K562 (cell line): ENCODE measurements at regions not wholly inside any gene's neighbourhood (a gene's known extent, or its start where the extent isn't known, plus 50 kb on each side); places are given as distances from the start of the nearest gene placed in this dataset.
A peak's percentile ranks its signal among the peaks of the same experiment; 100 is the strongest.

Source experiments
- ATAC-seq: fragments of 200-7000 bp; cut with Tn5 transposase; 3 replicates; pipeline ENCODE4 v1.9.1; 2020; ENCODE audit warnings: moderate library complexity
- BruUV-seq: library from RNA; stranded (reverse); fragments of 400-500 nt; replicated peaks from 2 replicates; lab custom pipeline; 2021; lab: Mats Ljungman, UMichigan
- CTCF ChIA-PET: fragments of 300-600 bp; formaldehyde crosslinking; extraction: SDS; loops from one replicate; lab custom pipeline; 2021; ENCODE audit warnings: low intra/inter-chr PET ratio; lab: Yijun Ruan, JAX
- POLR2A ChIA-PET: fragments of 300-600, 350-650 bp; sonication (Branson Sonifier 250); formaldehyde crosslinking; extraction: SDS; loops from one replicate; lab custom pipeline; 2021; ENCODE audit warnings: antibody characterized with exemption, inconsistent platforms; lab: Yijun Ruan, JAX
- DNase-seq, 4 experiments: peaks; one replicate each; pipeline versions ENCODE4 v3.0.0 to v3.0.0-alpha.2; 2011 to 2018; ENCODE audit warnings: low spot score in 3 of 4, mixed read lengths in 3 of 4; ENCODE audit errors: extremely low read depth in 1 of 4
- FAIRE-seq: peaks from 2 replicates; lab custom pipeline; 2011; peaks lifted over from hg19 to GRCh38; lab: Jason Lieb, UNC
- H2AFZ ChIP-seq: 2 replicates; pipeline ENCODE4 v1.6.0; 2011; ENCODE audit warnings: low read depth, low read length, control low read depth, inconsistent platforms
- H3K27ac ChIP-seq: fragments of 200-600 bp; 3 replicates; pipeline ENCODE4 v1.8.0; 2011; ENCODE audit warnings: low read depth, mild to moderate bottlenecking, control low read depth, inconsistent platforms, low read length, moderate library complexity, mixed read lengths; ENCODE audit errors: extremely low read depth
- H3K27me3 ChIP-seq, 2 experiments: fragments of 300-600 bp in 1 of 2; 2 replicates in 1 of 2; 3 replicates in 1 of 2; pipeline versions ENCODE4 v1.6.0 to v1.8.0; 2011; ENCODE audit warnings: inconsistent platforms in 2 of 2, low read length in 2 of 2, mild to moderate bottlenecking in 1 of 2, mixed read lengths in 1 of 2, moderate library complexity in 1 of 2; ENCODE audit not compliant: control insufficient read depth in 2 of 2, insufficient read depth in 2 of 2
- H3K36me3 ChIP-seq: fragments of 300-600 bp; 3 replicates; pipeline ENCODE4 v1.8.0; 2011; ENCODE audit warnings: mild to moderate bottlenecking, low read length, inconsistent platforms; ENCODE audit not compliant: control insufficient read depth, insufficient read depth
- H3K4me1 ChIP-seq, 2 experiments: fragments of 200-600 bp in 1 of 2; replicated peaks in 1 of 2; 2 replicates in 1 of 2; 3 replicates in 1 of 2; pipeline versions ENCODE4 v1.5.1 to v1.8.0; 2011; ENCODE audit warnings: inconsistent platforms in 2 of 2, low read length in 2 of 2, mild to moderate bottlenecking in 1 of 2, mixed read lengths in 1 of 2, moderate library complexity in 1 of 2; ENCODE audit not compliant: control insufficient read depth in 2 of 2, insufficient read depth in 2 of 2
- H3K4me2 ChIP-seq: 2 replicates; pipeline ENCODE4 v1.6.1; 2011; ENCODE audit warnings: low read length, control low read depth, inconsistent platforms, mixed read lengths; ENCODE audit not compliant: insufficient read depth
- H3K4me3 ChIP-seq: fragments of 200-600 bp; sonication (generic), shearing (Covaris generic); 2 replicates; pipeline ENCODE4 v1.5.1; 2016; ENCODE audit warnings: control low read depth, inconsistent platforms
- H3K79me2 ChIP-seq: fragments of 200-600 bp; 3 replicates; pipeline ENCODE4 v1.8.0; 2011; ENCODE audit warnings: low read length, inconsistent platforms; ENCODE audit not compliant: control insufficient read depth, insufficient read depth
- H3K9ac ChIP-seq, 2 experiments: 2 replicates each; pipeline versions ENCODE4 v1.6.0 to v1.6.1; 2011; ENCODE audit warnings: low read depth in 2 of 2, low read length in 2 of 2, control low read depth in 1 of 2, inconsistent platforms in 1 of 2, mild to moderate bottlenecking in 1 of 2, mixed read lengths in 1 of 2; ENCODE audit not compliant: insufficient read depth in 1 of 2
- H3K9me1 ChIP-seq: one replicate; pipeline ENCODE4 v1.6.0; 2011; ENCODE audit warnings: inconsistent platforms, mild to moderate bottlenecking, low read length, moderate library complexity; ENCODE audit not compliant: control insufficient read depth, insufficient read depth
- H3K9me3 ChIP-seq: replicated peaks from 2 replicates; pipeline ENCODE4 v1.5.1; 2011; ENCODE audit warnings: low read depth, low read length, inconsistent platforms; ENCODE audit not compliant: control insufficient read depth, insufficient read depth
- H4K20me1 ChIP-seq: replicated peaks from 2 replicates; pipeline ENCODE4 v1.6.1; 2011; ENCODE audit warnings: low read length, inconsistent platforms, mixed read lengths; ENCODE audit not compliant: control insufficient read depth, insufficient read depth
- CC2D1A ChIP-seq: fragments of 450-650 bp; IDR thresholded peaks from 2 replicates; pipeline ENCODE4 v1.6.1; 2017; ENCODE audit warnings: mild to moderate bottlenecking
- CTCF ChIP-seq, 3 experiments: IDR thresholded peaks in 2 of 3; conservative IDR thresholded peaks in 1 of 3; 2 replicates each; pipeline ENCODE4 v1.5.1; 2011 to 2012; ENCODE audit warnings: low read length in 3 of 3, mild to moderate bottlenecking in 3 of 3, control low read depth in 2 of 3, improper control_type of control experiment in 1 of 3, inconsistent platforms in 1 of 3, low read depth in 1 of 3, mixed read lengths in 1 of 3, moderate library complexity in 1 of 3; ENCODE audit not compliant: insufficient read depth in 2 of 3
- CXXC5 ChIP-seq: fragments of 250-450 bp; sonication (Bioruptor Pico); IDR thresholded peaks from 2 replicates; pipeline ENCODE4 v1.8.0; 2022; ENCODE audit warnings: inconsistent platforms, mild to moderate bottlenecking, moderate library complexity
- E2F1 ChIP-seq: sonication (generic); formaldehyde crosslinking; IDR thresholded peaks from 2 replicates; pipeline ENCODE4 v1.8.1; 2023; ENCODE audit warnings: mild to moderate bottlenecking, missing genetic modification reagents, moderate library complexity
- ETS1 ChIP-seq: conservative IDR thresholded peaks from 2 replicates; pipeline ENCODE4 v1.6.1; 2011; ENCODE audit warnings: low read depth, mild to moderate bottlenecking, low read length; ENCODE audit not compliant: control insufficient read depth
- HMBOX1 ChIP-seq: sonication (generic); IDR thresholded peaks from 2 replicates; pipeline ENCODE4 v1.6.1; 2016
- MYC ChIP-seq, 2 experiments: fragments of 250-450 bp in 1 of 2; sonication (Bioruptor Pico) in 1 of 2; IDR thresholded peaks; 2 replicates each; pipeline versions ENCODE4 v1.5.1 to v1.6.1; 2012 to 2021; ENCODE audit warnings: low read depth in 2 of 2, borderline replicate concordance in 1 of 2, improper control_type of control experiment in 1 of 2, low read length in 1 of 2, mild to moderate bottlenecking in 1 of 2, moderate library complexity in 1 of 2
- NONO ChIP-seq, 2 experiments: fragments of 200-400 bp in 1 of 2; fragments of 450-650 bp in 1 of 2; formaldehyde crosslinking in 1 of 2; IDR thresholded peaks; 2 replicates each; pipeline ENCODE4 v1.6.1; 2017; ENCODE audit warnings: low read depth in 2 of 2, mild to moderate bottlenecking in 2 of 2, moderate library complexity in 2 of 2, low read length in 1 of 2
- RAD21 ChIP-seq, 2 experiments: fragments of 250-450 bp in 1 of 2; fragments of 450-650 bp in 1 of 2; sonication (Bioruptor Pico) in 1 of 2; formaldehyde crosslinking in 1 of 2; IDR thresholded peaks in 1 of 2; conservative IDR thresholded peaks in 1 of 2; 2 replicates each; pipeline versions ENCODE4 v1.4.0 to v1.8.0; 2020 to 2022; ENCODE audit warnings: mild to moderate bottlenecking in 2 of 2, moderate library complexity in 1 of 2
- RB1 ChIP-seq: fragments of 450-650 bp; IDR thresholded peaks from 2 replicates; pipeline ENCODE4 v1.6.1; 2017; ENCODE audit warnings: low read depth, mild to moderate bottlenecking
- TARDBP ChIP-seq: fragments of 450-650 bp; IDR thresholded peaks from 2 replicates; pipeline ENCODE4 v1.6.1; 2016
- TBL1XR1 ChIP-seq, 2 experiments: IDR thresholded peaks; 2 replicates each; pipeline ENCODE4 v1.6.1; 2012; ENCODE audit warnings: improper control_type of control experiment in 2 of 2, low read length in 2 of 2, mild to moderate bottlenecking in 1 of 2
- TEAD4 ChIP-seq, 2 experiments: sonication (generic) in 1 of 2; formaldehyde crosslinking in 1 of 2; IDR thresholded peaks; 2 replicates each; pipeline versions ENCODE4 v1.6.1 to v1.8.0; 2012 to 2022; ENCODE audit warnings: borderline replicate concordance in 1 of 2, inconsistent platforms in 1 of 2, low read length in 1 of 2, mild to moderate bottlenecking in 1 of 2, missing genetic modification reagents in 1 of 2
- ZNF384 ChIP-seq: IDR thresholded peaks from 2 replicates; pipeline ENCODE4 v1.6.1; 2012; ENCODE audit warnings: low read depth, low read length, improper control_type of control experiment
- WGBS: fragments of 100-300 bp; shearing (Covaris generic); methylation state at CpG from one replicate; pipeline ENCODE4 v1.1.6; 2016; ENCODE audit warnings: low coverage, mixed read lengths; ENCODE audit not compliant: insufficient coverage; ENCODE audit errors: missing lambda C conversion rate; 5-methylcytosine and 5-hydroxymethylcytosine counted together
- in situ Hi-C: fragments of 300-500 bp; cut with MboI; formaldehyde crosslinking; loops from 4 replicates; pipeline ENCODE4 v1.15.0; 2018; ENCODE audit warnings: inconsistent platforms, mixed read lengths
- intact Hi-C: fragments of 100-400 bp; cut with micrococcal nuclease; formaldehyde crosslinking; loops from 2 replicates; pipeline ENCODE4 v1.14.2; 2022

- Histone ChIP-seq H3K9ac (no peak overlapping the region), H3K27ac (no peak overlapping the region), H3K9me3 (no peaks in the 10 kb centered on the region), H3K79me2 (peaks cover 6% of the 10 kb centered on the region; the same call in 2 of the 3 replicates), H3K9me1 (peaks cover 3% of the 10 kb centered on the region), H3K4me3 (no peak overlapping the region), H3K36me3 (no peaks in the 10 kb centered on the region), H3K4me2 (no peak overlapping the region), H2AFZ (no peak overlapping the region), H3K27me3 (no peaks in the 10 kb centered on the region), H4K20me1 (no peaks in the 10 kb centered on the region), H3K4me1 (peaks cover 15 to 36% of the 10 kb centered on the region in 2 experiments)
- ATAC-seq (peak; percentile 83), DNase-seq (peak; percentile 75 to 88 (median 80)), FAIRE-seq (peak; percentile 89)
- intact Hi-C loops (loop anchor here (1.0 to 10.0 kb wide), 7 partner anchors 102 to 512 kb away; partner anchors contain the start of gene IL6), in situ Hi-C loops (loop anchor here (5.0 kb wide), 2 partner anchors 162 to 507 kb away; no protein-coding TSS in a partner anchor)
- BruUV-seq = no TSS peak
- ChIA-PET CTCF (interaction anchor here (0.6 to 3.5 kb wide), 13 partner anchors 9 to 526 kb away, joined by 3 to 52 read pairs (median 4); partner anchors contain the start of gene IL6), POLR2A (interaction anchor here (0.7 to 1.5 kb wide), 3 partner anchors 103 to 223 kb away, joined by 3 to 4 read pairs (median 3); partner anchors contain the start of gene IL6)
- WGBS = 34% methylated on average over 7 of the region's 13 CpGs
- peak; percentile 66 for TF ChIP-seq MYC (IDR thresholded peaks at IDR 0.05; ENCODE audit: low read depth, low read length)
- TF ChIP-seq MYC (CRISPR knock-in tag; IDR thresholded peaks at IDR 0.05; ENCODE audit: borderline replicate concordance, low read depth) = no peak
- TF ChIP-seq CC2D1A = peak; percentile 69
- peak; percentile 91 to 99 (median 99) for TF ChIP-seq CTCF (IDR thresholded peaks at IDR 0.05 in 2 of 3, conservative IDR thresholded peaks at IDR 0.05 in 1 of 3; ENCODE audit: insufficient read depth in 2 of 3, low read depth in 1 of 3, low read length in 3 of 3)
- 0 out of 2 replicates have a peak, but pooled peaks have one; percentile 36 for TF ChIP-seq TEAD4 (IDR thresholded peaks at IDR 0.05; ENCODE audit: low read length)
- TF ChIP-seq TEAD4 (CRISPR knock-in tag; IDR thresholded peaks at IDR 0.05; ENCODE audit: borderline replicate concordance) = no peak
- 0 out of 2 replicates have a peak, but pooled peaks have one; percentile 8 for TF ChIP-seq TARDBP
- TF ChIP-seq CXXC5 = 0 out of 2 replicates have a peak, but pooled peaks have one; percentile 31
- TF ChIP-seq ZNF384 = peak; percentile 83
- no peak for TF ChIP-seq ETS1
- 0 out of 4 replicates have a peak, but pooled peaks of 1 of the 2 experiments have one; percentile 17 for TF ChIP-seq TBL1XR1 (IDR thresholded peaks at IDR 0.05; ENCODE audit: low read length in 2 of 2)
- TF ChIP-seq E2F1 (CRISPR knock-in tag) = no peak
- peak; percentile 92 to 95 for TF ChIP-seq RAD21 (CRISPR knock-in tag; conservative IDR thresholded peaks at IDR 0.05 in 1 of 2, IDR thresholded peaks at IDR 0.05 in 1 of 2)
- 0 out of 2 replicates have a peak, but pooled peaks have one; percentile 39 for TF ChIP-seq HMBOX1
- no peak for TF ChIP-seq NONO (IDR thresholded peaks at IDR 0.05; ENCODE audit: low read depth in 2 of 2, low read length in 1 of 2)
- peak; percentile 33; the same call in 1 of the 2 replicates for TF ChIP-seq RB1
Observed at GRCh38 chr7:22559829-22560489, 60.0 kb upstream of the STEAP1B start.
